H1 (cell line): ENCODE measurements at regions not wholly inside any gene's neighbourhood (a gene's known extent, or its start where the extent isn't known, plus 50 kb on each side); places are given as distances from the start of the nearest gene placed in this dataset.

Experiments
- CTCF ChIA-PET: fragments of 300-600 bp; sonication (Branson Sonifier 250); formaldehyde crosslinking; loops from one replicate; lab custom pipeline; 2021; ENCODE audit not compliant: partially characterized antibody; lab: Charles Lee
- POLR2A ChIA-PET: fragments of 300-600 bp; sonication (Branson Sonifier 250); formaldehyde crosslinking; loops from one replicate; lab custom pipeline; 2021; ENCODE audit warnings: inconsistent platforms; ENCODE audit not compliant: partially characterized antibody; lab: Charles Lee
- DNase-seq, 2 experiments: peaks; one replicate each; pipeline versions ENCODE4 v3.0.0 to v3.0.0-alpha.2; 2010 to 2022; ENCODE audit warnings: low spot score in 2 of 2, low read depth in 1 of 2, mixed read lengths in 1 of 2
- FAIRE-seq: peaks from 2 replicates; lab custom pipeline; 2011; peaks lifted over from hg19 to GRCh38; lab: Jason Lieb, UNC
- H2AFZ ChIP-seq: 2 replicates; pipeline ENCODE4 v1.8.1; 2012; ENCODE audit warnings: low read length, inconsistent platforms
- H2AK5ac ChIP-seq: 2 replicates; pipeline ENCODE4 v1.6.1; 2013; ENCODE audit warnings: low read depth, low read length
- H2BK120ac ChIP-seq: replicated peaks from 2 replicates; pipeline ENCODE3; 2013; ENCODE audit warnings: low read depth, low read length, inconsistent platforms
- H2BK12ac ChIP-seq: 2 replicates; pipeline ENCODE4 v1.6.1; 2013; ENCODE audit warnings: low read depth, low read length
- H2BK15ac ChIP-seq: 2 replicates; pipeline ENCODE4 v1.6.1; 2013; ENCODE audit warnings: low read length
- H2BK20ac ChIP-seq: 2 replicates; pipeline ENCODE4 v1.6.1; 2013; ENCODE audit warnings: low read length
- H2BK5ac ChIP-seq: 2 replicates; pipeline ENCODE4 v1.6.1; 2013; ENCODE audit warnings: low read depth, low read length
- H3K14ac ChIP-seq: 2 replicates; pipeline ENCODE4 v1.6.1; 2013; ENCODE audit warnings: inconsistent platforms; ENCODE audit not compliant: insufficient read length
- H3K18ac ChIP-seq: 2 replicates; pipeline ENCODE4 v1.6.1; 2013; ENCODE audit warnings: low read length; ENCODE audit errors: extremely low read depth
- H3K23ac ChIP-seq: 2 replicates; pipeline ENCODE4 v1.6.1; 2013; ENCODE audit warnings: inconsistent platforms; ENCODE audit not compliant: insufficient read length
- H3K23me2 ChIP-seq: 2 replicates; pipeline ENCODE4 v1.6.1; 2013; ENCODE audit warnings: low read depth, low read length
- H3K27ac ChIP-seq: 2 replicates; pipeline ENCODE4 v1.6.1; 2011; ENCODE audit warnings: low read depth, low read length, inconsistent platforms
- H3K27me3 ChIP-seq, 4 experiments: replicated peaks in 1 of 4; 1 replicate in 1 of 4; 2 replicates in 3 of 4; pipeline versions ENCODE4 v1.6.1 to v1.8.1; 2011 to 2013; ENCODE audit warnings: low read length in 3 of 4, mild to moderate bottlenecking in 3 of 4, inconsistent platforms in 2 of 4, mixed read lengths in 2 of 4, moderate library complexity in 1 of 4; ENCODE audit not compliant: control insufficient read depth in 3 of 4, insufficient read depth in 3 of 4; ENCODE audit errors: extremely low read depth in 1 of 4
- H3K36me3 ChIP-seq, 4 experiments: 2 replicates each; pipeline versions ENCODE4 v1.6.1 to v1.8.1; 2011 to 2013; ENCODE audit warnings: mild to moderate bottlenecking in 4 of 4, low read length in 3 of 4, moderate library complexity in 2 of 4, control low read depth in 1 of 4, inconsistent platforms in 1 of 4; ENCODE audit not compliant: insufficient read depth in 4 of 4, control insufficient read depth in 2 of 4
- H3K4ac ChIP-seq: replicated peaks from 2 replicates; pipeline ENCODE3; 2013; ENCODE audit warnings: low read length, low read depth, mixed read lengths, inconsistent platforms; ENCODE audit not compliant: insufficient read length
- H3K4me1 ChIP-seq, 4 experiments: replicated peaks in 1 of 4; 1 replicate in 1 of 4; 2 replicates in 3 of 4; pipeline versions ENCODE4 v1.6.1 to v1.8.1; 2011 to 2013; ENCODE audit warnings: low read length in 3 of 4, inconsistent platforms in 2 of 4, mixed read lengths in 1 of 4; ENCODE audit not compliant: insufficient read depth in 4 of 4, control insufficient read depth in 3 of 4
- H3K4me2 ChIP-seq, 2 experiments: 2 replicates each; pipeline versions ENCODE4 v1.6.1 to v1.8.1; 2011 to 2013; ENCODE audit warnings: low read depth in 2 of 2, low read length in 2 of 2, control low read depth in 1 of 2, inconsistent platforms in 1 of 2, mild to moderate bottlenecking in 1 of 2; ENCODE audit not compliant: insufficient read depth in 1 of 2
- H3K4me3 ChIP-seq, 4 experiments: fragments of 200-600, 300-600 bp in 1 of 4; sonication (generic), shearing (Covaris generic), sonication (Bioruptor Twin) in 1 of 4; 2 replicates each; pipeline versions ENCODE4 v1.5.1 to v1.8.1; 2011 to 2016; ENCODE audit warnings: low read length in 4 of 4, low read depth in 3 of 4, control low read depth in 2 of 4, inconsistent platforms in 2 of 4, mild to moderate bottlenecking in 2 of 4, mixed read lengths in 1 of 4, moderate library complexity in 1 of 4; ENCODE audit not compliant: insufficient read depth in 2 of 4; ENCODE audit errors: extremely low read depth in 1 of 4
- H3K56ac ChIP-seq: replicated peaks from 2 replicates; pipeline ENCODE3; 2013; ENCODE audit warnings: low read depth, mild to moderate bottlenecking, mixed read lengths, low read length, inconsistent platforms; ENCODE audit not compliant: insufficient read length
- H3K79me1 ChIP-seq: 2 replicates; pipeline ENCODE4 v1.6.1; 2013; ENCODE audit warnings: low read depth, low read length, control low read depth
- H3K79me2 ChIP-seq, 2 experiments: 2 replicates each; pipeline versions ENCODE4 v1.6.1 to v1.8.1; 2012 to 2013; ENCODE audit warnings: low read length in 2 of 2, mild to moderate bottlenecking in 2 of 2, inconsistent platforms in 1 of 2; ENCODE audit not compliant: insufficient read depth in 2 of 2, control insufficient read depth in 1 of 2
- H3K9ac ChIP-seq, 4 experiments: replicated peaks in 1 of 4; 1 replicate in 1 of 4; 2 replicates in 3 of 4; pipeline versions ENCODE4 v1.6.1 to v1.8.1; 2011 to 2013; ENCODE audit warnings: low read depth in 3 of 4, low read length in 3 of 4, control low read depth in 2 of 4, mild to moderate bottlenecking in 2 of 4, moderate library complexity in 2 of 4, inconsistent platforms in 1 of 4; ENCODE audit errors: extremely low read depth in 1 of 4
- H3K9me3 ChIP-seq, 2 experiments: 2 replicates each; pipeline versions ENCODE4 v1.6.1 to v1.8.1; 2012 to 2013; ENCODE audit warnings: mild to moderate bottlenecking in 2 of 2, moderate library complexity in 2 of 2, control low read depth in 1 of 2, inconsistent platforms in 1 of 2, low read depth in 1 of 2, low read length in 1 of 2, mixed read lengths in 1 of 2; ENCODE audit not compliant: insufficient read depth in 2 of 2
- H4K20me1 ChIP-seq, 2 experiments: replicated peaks in 1 of 2; 2 replicates each; pipeline versions ENCODE3 to v1.8.1; 2011 to 2013; ENCODE audit warnings: inconsistent platforms in 2 of 2, low read length in 2 of 2, mild to moderate bottlenecking in 1 of 2; ENCODE audit not compliant: insufficient read depth in 2 of 2, control insufficient read depth in 1 of 2
- H4K5ac ChIP-seq: 2 replicates; pipeline ENCODE4 v1.6.1; 2013; ENCODE audit warnings: low read length, low read depth, mixed read lengths, inconsistent platforms; ENCODE audit not compliant: insufficient read length
- H4K8ac ChIP-seq: 2 replicates; pipeline ENCODE4 v1.8.0; 2013; ENCODE audit warnings: mild to moderate bottlenecking, moderate library complexity, low read length, inconsistent platforms; ENCODE audit not compliant: insufficient read depth; ENCODE audit errors: extremely low read depth
- H4K91ac ChIP-seq: replicated peaks from 2 replicates; pipeline ENCODE3; 2013; ENCODE audit warnings: low read length, mixed read lengths, inconsistent platforms; ENCODE audit not compliant: insufficient read length
- SUZ12 ChIP-seq: fragments of 200-600 bp; sonication (generic); IDR thresholded peaks from 2 replicates; pipeline ENCODE4 v1.6.1; 2012; ENCODE audit warnings: mild to moderate bottlenecking, inconsistent platforms, low read length, moderate library complexity, mixed read lengths
- WGBS, 2 experiments: shearing (Covaris generic) in 1 of 2; methylation state at CpG; one replicate each; pipeline versions ENCODE4 v1.1.6 to v1.1.7; 2013 to 2015; ENCODE audit warnings: low lambda C conversion rate in 2 of 2, mixed read lengths in 2 of 2, inconsistent platforms in 1 of 2, low coverage in 1 of 2, missing lambda C conversion rate in 1 of 2; ENCODE audit not compliant: insufficient replicate concordance in 2 of 2, insufficient coverage in 1 of 2, insufficient read length in 1 of 2; ENCODE audit errors: extremely low coverage in 1 of 2, missing lambda C conversion rate in 1 of 2; 5-methylcytosine and 5-hydroxymethylcytosine counted together

DNA sequence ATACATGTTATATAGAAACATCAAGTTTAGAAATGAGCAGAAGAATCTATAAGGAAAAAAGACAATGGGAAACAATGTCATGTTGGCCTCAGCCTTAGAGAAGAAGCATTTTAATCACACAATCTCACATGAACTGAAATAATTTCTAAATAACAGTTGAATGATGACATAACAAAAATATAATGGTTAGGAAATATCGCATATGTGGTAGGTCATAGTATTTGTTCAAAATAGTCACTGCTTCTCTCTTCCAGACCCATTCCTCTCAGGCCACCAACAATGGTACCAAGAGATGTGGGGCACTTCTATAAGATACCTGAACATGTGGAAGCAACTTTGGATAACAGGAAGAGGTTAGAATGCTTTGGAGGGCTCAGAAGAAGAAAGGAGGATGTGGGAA is 195.7 kb upstream of the PDZRN3 start:
- ChIA-PET POLR2A (no interaction called here), CTCF (no interaction called here)
- Histone ChIP-seq H2BK5ac (no peak overlapping the region), H3K9ac (no peak overlapping the region), H3K27ac (no peak overlapping the region), H4K8ac (no peak overlapping the region), H3K4me3 (no peak overlapping the region), H3K36me3 (no peaks in the 10 kb centered on the region), H4K5ac (no peak overlapping the region), H3K79me1 (no peaks in the 10 kb centered on the region), H3K4ac (no peak overlapping the region), H2BK15ac (no peak overlapping the region), H2BK120ac (no peak overlapping the region), H3K23me2 (no peaks in the 10 kb centered on the region), H3K79me2 (no peaks in the 10 kb centered on the region), H3K23ac (no peak overlapping the region), H2AFZ (no peak overlapping the region), H4K20me1 (no peaks in the 10 kb centered on the region), H3K14ac (no peak overlapping the region), H3K4me1 (no peaks in the 10 kb centered on the region), H4K91ac (no peak overlapping the region), H2BK20ac (no peak overlapping the region), H3K27me3 (no peaks in the 10 kb centered on the region), H3K9me3 (peaks cover 11 to 13% of the 10 kb centered on the region in 2 experiments), H3K4me2 (no peak overlapping the region), H2AK5ac (no peak overlapping the region), H3K56ac (no peak overlapping the region), H3K18ac (no peak overlapping the region), H2BK12ac (no peak overlapping the region)
- DNase-seq: no peak
- FAIRE-seq: no peak
- WGBS, 2 experiments: 87% methylated on average over 1 of the region's 1 CpG; no CpG with 5 or more reads in 1 of the 2 experiments
- TF ChIP-seq SUZ12: no peak
